ENCODE measurements at regions not wholly inside any gene's neighbourhood (a gene's known extent, or its start where the extent isn't known, plus 50 kb on each side); places are given as distances from the start of the nearest gene placed in this dataset.
"Not testable (repeated sequence)": the region's sequence is repeated elsewhere in the genome, so short reads cannot be mapped to it uniquely, and the experiment has no call there.

- DNase-seq: no peak
Measured at GRCh38 chr5:91956738-91957137, 573.6 kb upstream of the ARRDC3 start.

DNA sequence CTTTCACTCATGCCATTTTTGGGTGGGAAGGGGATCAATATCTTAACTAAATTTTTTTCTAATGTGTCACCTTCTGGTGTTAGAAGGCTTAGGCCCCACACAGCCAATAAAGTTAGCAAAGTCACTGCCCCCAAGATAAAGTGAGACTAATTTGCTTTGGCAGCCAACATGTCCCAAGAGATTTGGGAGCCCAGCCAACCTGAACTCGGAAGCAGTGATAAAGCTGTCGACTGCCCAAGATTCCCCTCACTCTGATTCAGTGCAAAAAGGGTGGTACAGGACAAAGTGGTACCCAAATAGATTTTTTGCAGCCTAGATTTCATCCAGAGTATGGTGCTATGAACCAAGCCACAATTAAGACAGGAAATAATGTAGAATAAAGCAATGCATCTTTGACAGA, 572.5 kb upstream of the ARRDC3 start:
- DNase-seq: no peak

DNA sequence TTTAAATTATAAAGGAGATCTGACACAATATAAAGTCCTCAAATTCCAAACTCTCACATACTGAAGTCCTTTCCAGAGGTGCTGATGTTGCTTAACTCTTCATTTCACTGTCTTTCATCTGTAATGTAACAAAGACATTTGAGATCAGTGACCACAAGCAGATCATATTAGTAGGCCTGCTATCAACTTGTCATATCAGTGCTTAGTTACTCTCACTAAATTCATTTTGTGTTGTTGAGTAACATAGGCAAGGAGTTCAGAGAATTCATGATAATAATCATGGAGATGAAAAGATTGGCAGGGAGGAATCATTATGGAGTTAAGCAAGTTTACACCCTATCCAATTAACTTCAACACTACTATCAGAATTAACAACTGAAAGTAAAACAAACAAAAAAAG, 571.0 kb upstream of the ARRDC3 start:
- DNase-seq: no peak

- no peak for DNase-seq
Measured at GRCh38 chr5:91950328-91950727, 567.2 kb upstream of the ARRDC3 start.

DNA sequence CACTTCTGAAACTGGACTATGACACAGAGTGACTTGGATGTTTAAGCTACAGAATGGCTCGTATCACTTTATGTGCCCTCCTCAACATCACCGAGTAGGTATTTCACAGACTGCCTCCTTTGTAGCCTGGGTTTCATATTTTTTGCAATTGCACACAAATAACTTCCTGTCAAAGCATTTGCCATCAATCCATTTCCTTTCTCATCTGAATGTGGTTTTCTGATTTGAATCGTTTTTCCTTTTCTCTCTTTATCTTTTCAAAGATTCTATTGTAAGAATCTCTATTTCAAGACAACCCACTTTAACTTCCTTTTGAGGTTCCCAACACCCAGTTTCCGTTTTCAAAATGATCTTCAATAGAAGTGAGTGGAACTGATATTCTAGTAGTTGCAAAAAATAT, 563.8 kb upstream of the ARRDC3 start:
- no peak for DNase-seq

DNA sequence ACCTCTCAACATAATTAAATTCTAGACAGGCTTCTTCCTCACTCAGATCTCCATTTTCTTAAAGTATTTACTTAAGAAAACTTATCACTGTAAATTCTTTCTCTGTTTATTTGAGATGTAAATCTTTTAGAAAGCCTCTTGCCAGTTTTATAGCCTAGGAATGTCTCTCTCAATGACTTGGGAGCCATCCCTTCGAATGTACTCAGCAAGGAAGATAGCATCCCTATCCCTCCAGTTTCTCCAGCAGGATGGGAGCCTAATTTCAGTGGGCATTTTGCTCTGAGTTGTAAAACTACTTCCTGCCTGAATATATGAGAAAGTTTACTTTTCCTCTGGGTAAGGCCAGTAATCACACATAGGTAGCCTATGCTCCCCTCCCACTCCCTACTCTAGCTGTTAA, 558.5 kb upstream of the ARRDC3 start:
- DNase-seq: no peak

DNA sequence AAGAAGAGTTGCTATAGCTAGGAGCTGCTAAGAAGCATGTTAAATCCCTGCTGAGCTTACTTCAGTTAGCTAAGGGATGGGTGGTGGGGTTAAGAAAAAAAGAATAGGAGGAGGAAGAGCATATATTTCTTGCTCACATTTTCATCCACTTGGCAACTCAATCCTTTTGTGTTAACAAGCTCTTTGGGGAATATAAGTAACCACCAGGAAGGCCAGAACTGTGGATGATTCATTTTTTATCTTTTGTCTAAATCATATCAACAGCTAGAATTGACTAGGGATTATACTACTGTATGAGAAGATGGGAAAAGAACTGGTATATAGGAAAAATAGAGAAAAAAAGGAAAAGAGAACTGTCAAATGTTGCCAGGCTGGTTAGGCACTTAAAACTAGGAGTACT, 555.3 kb upstream of the ARRDC3 start:
- DNase-seq: no peak

DNA sequence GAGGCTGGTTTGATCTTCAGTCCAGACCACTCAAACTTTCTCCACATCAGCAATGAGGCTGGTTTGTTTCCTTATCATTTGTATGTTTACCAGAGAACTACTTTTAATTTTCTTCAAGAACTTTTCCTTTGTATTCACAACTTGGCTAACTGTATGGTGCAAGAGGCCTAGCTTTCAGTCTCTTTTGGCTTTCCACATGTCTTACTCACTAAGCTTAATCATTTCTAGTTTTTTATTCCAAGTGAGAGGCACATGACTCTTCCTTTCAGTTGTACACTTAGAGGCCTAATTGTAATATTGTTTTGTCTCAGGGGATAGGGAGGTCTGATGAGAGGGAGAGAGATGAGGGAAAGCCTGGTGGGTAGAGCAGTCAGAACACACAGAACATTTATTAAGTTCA, 554.0 kb upstream of the ARRDC3 start:
- DNase-seq: no peak

DNA sequence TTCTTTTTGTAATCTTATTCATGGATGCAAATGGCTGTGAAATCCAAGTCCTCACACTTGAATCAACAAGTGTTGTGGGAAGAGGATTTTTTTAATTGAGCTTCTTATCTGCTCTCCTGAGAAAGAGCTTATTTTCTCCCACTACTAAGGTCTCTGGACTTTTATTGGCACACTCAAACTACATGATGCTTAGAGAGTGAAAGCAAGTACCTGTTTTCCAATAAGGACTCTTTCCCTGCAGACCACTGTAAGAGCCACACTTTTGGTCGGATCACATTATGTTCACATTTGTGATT, 546.4 kb upstream of the ARRDC3 start:
- DNase-seq: no peak

DNA sequence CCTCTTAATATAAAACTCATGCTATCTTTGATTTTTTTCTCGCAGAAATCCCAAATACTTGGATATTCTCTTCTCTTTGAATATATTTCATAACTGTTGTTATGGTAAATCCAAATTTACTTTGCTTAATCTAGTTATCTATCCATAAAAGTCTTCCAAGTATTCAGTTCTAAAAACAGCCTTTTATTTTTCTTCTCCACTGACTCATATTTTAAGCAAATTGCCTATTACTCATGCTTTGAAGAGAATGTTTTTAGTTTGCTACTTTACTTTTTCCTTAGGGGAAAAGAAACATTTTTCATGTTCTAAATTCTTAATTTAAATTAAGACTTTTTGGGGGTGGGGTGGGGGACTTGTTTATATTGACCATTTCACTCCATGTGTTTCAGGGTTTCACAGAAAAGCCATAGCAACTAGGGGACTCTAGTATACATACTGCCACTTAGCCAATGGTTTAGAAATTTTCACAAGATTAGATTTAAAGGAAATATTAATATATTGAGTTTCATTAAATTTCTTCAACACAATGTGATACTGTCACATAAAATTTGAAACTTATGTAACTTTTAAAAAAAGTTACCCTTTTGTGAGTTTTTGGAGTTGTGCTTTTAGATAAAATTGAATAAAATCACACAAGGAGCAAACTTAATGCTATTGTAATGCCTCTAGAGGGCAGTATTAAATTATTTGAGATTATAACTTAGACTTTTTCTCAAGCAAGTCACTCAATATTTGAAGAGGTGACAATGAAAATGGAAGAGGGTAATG, 545.8 kb upstream of the ARRDC3 start:
- DNase-seq: peak in 2 of 3 donors; percentile 27 to 34

- no peak for DNase-seq
Measured at GRCh38 chr5:91927439-91927838, 544.3 kb upstream of the ARRDC3 start.

- DNase-seq: no peak
Measured at GRCh38 chr5:91925249-91925648, 542.1 kb upstream of the ARRDC3 start.

DNA sequence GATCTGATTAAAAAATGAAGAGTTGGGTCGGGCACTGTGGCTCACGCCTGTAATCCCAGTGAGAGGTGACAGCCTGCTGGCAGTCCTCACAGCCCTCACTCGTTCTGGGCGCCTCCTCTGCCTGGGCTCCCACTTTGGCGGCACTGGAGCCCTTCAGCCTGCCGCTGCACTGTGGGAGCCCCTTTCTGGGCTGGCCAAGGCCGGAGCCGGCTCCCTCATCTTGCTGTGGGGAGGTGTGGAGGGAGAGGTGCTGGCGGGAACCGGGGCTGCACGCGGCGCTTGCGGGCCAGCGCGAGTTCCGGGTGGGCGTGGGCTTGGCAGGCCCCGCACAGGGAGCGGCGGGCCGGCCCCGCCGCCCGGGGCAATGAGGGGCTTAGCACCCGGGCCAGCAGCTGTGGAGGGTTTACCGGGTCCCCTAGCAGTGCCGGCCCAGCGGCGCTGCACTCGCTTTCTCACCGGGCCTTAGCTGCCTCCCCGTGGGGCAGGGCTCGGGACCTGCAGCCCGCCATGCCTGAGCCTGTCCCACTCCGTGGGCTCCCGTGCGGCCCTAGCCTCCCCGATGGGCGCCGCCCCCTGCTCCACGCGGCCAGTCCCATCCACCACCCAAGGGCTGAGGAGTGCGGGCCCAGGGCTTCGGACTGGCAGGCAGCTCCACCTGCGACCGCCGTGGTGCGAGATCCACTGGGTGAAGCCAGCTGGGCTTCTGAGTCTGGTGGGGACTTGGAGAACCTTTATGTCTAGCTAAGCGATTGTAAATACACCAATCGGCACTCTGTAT, 534.1 kb upstream of the ARRDC3 start:
- DNase-seq: not testable (repeated sequence)

DNA sequence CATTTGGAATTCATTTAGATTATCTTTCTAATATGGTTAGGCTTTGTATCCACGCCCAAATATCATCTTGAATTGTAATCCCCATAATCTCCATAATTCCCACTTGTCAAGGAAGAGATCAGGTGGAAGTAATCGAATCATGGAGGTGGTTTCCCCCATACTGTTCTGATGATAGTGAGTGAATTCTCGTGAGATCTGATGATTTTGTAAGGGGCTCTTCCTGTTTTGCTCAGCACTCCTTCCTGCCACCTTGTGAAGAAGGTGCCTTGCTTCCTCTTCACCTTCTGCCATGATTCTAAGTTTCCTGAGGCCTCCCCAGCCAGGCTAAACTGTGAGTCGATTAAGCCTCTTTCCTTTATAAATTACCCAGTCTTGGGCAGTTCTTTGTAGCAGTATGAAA, 527.5 kb upstream of the ARRDC3 start:
- no peak for DNase-seq

- no peak for DNase-seq
Measured at GRCh38 chr5:91910247-91910646, 527.1 kb upstream of the ARRDC3 start.

DNA sequence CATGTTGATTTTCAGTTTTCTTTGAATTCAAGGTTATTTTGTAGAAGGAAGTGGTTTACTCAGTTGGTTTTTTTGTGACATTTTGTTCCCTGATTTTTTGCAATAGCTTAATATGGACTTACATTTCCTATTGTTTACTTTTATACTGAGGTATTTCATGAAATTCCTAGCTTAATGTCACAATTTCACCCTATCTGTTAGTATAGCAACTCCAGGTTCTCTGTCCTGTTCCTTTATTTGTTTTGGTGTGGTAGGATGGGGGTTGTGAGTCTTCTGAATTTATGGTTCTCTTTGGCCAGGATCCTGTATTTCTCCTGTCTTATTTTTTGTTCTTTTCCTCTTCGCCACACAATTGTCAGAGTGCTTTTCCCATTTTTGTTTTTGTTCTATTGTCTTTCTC, 523.4 kb upstream of the ARRDC3 start:
- DNase-seq: no peak

DNA sequence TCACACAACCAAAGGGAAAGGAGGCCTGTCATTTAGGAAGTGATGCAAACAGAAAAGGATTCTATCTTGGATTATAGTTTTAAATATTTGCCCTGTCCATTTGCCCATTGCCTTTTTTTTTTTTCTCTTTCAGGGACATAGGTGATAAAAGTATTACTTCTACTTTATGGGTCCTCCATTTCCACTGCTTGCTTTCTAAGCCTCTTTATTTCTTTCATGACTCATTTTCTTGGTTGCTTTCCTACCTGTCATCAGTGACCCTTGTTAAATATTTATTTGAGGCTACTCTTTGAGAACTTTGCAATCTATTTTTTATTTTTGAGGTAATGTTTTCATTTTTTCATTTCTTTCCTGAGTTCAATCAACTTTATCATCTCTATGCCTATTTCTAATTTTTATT, 522.9 kb upstream of the ARRDC3 start:
- no peak for DNase-seq

DNA sequence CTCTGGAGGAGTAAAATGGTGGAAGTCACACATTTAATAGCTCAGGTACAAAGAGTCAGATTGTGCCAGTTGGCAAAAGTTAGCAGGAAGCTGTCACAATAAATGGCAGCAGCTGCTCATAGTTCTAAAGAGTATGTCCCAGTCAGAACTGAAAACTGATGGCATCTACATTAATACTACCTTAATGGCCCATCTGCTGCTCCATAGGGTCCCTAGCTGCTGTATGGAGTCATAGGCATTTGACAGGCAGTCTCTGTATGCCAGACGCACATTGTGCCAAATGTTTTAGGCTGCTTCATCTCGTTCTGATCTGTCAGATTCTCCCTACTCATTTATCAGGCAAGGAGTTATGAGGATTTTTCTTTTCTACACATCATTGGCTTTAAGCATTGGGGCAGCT, 515.8 kb upstream of the ARRDC3 start:
- DNase-seq: no peak

- no peak for DNase-seq
Measured at GRCh38 chr5:91898019-91898418, 514.9 kb upstream of the ARRDC3 start.

DNA sequence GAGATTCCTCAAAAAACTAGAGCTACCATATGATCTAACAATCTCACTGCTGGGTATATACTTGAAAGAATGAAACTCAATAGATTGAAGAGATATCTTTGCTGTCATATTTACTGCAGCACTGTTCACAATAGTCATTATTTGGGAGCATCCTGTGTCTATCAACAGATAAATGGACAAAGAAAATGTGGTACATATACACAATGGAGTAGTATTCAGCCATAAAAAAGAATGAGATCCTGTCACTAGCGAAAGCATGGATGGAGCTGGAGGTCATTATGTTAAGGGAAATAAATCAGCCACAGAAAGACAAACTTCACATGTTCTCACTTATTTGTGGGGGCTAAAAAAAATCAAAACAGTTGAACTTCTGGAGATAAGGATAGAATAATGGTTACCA, 505.7 kb upstream of the ARRDC3 start:
- DNase-seq: no peak

- DNase-seq: no peak
Measured at GRCh38 chr5:91885291-91886265, 502.5 kb upstream of the ARRDC3 start.

DNA sequence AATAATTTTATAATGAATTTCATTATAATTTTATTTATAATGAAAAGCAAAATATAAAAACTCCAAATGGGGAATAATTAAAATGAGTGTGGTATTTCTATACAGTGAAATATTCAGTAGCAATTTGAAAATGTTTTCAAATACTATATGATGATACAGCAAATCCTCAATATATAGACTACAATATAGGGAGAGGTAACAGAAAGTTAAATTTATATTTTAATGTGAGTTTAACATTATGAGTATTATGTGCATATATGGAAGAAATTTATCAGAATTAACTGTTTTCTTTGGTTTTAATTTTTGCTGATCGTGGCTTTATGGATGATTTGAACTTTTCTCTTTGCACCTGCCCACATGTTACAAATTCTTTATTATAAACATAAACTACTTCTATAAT, 500.9 kb upstream of the ARRDC3 start:
- DNase-seq: no peak

DNA sequence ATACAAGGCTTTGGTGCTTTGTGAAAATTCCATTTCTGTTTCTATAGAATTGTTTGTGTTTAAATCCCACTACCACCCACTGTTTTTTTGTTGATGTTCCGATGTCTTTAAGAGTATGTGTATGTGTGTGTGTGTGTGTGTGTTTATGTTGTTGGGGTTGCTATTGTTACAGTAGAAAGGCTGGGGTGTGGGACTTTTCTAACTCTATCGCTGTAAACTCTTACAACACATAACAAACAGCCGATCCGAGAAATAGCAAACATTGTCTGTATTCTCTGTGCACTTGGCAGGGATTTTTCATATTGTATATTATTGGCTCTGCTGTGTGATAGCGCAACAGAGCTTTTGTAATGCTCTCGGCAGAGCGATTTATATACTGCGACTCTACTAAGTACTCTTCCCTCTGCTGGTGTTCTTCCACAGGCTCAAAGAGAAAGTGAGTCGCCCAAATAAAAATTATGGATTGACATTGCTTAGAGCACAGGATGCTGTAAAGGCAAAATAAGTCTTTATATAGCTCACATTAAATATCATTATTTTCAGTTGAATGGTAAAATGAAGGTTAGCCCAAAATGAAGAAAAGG, 492.2 kb upstream of the ARRDC3 start:
- DNase-seq: no peak

Measured in suppressor macrophage treated with lipopolysaccharide for 1 hour (primary cell).